ENCODE measurements at regions not wholly inside any gene's neighbourhood (a gene's known extent, or its start where the extent isn't known, plus 50 kb on each side); places are given as distances from the start of the nearest gene placed in this dataset.
"Not testable (repeated sequence)": the region's sequence is repeated elsewhere in the genome, so short reads cannot be mapped to it uniquely, and the experiment has no call there.

- peaks cover 44% of the 10 kb centered on the region for H3K4me1 Mint-ChIP-seq (ENCODE audit: unreplicated experiment)
- H3K27ac Mint-ChIP-seq = peak overlapping the region; percentile 22
- DNase-seq (ENCODE audit: extremely low spot score, unreplicated experiment) = no peak
- no peaks in the 10 kb centered on the region for H3K27me3 Mint-ChIP-seq
- H3K9me3 Mint-ChIP-seq = no peaks in the 10 kb centered on the region
- no peak overlapping the region for H3K4me3 Mint-ChIP-seq
- TF ChIP-seq, protein P1, sequence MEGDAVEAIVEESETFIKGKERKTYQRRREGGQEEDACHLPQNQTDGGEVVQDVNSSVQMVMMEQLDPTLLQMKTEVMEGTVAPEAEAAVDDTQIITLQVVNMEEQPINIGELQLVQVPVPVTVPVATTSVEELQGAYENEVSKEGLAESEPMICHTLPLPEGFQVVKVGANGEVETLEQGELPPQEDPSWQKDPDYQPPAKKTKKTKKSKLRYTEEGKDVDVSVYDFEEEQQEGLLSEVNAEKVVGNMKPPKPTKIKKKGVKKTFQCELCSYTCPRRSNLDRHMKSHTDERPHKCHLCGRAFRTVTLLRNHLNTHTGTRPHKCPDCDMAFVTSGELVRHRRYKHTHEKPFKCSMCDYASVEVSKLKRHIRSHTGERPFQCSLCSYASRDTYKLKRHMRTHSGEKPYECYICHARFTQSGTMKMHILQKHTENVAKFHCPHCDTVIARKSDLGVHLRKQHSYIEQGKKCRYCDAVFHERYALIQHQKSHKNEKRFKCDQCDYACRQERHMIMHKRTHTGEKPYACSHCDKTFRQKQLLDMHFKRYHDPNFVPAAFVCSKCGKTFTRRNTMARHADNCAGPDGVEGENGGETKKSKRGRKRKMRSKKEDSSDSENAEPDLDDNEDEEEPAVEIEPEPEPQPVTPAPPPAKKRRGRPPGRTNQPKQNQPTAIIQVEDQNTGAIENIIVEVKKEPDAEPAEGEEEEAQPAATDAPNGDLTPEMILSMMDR (conservative IDR thresholded peaks at IDR 0.05) = no peak
- no peaks in the 10 kb centered on the region for H3K36me3 Mint-ChIP-seq
These were observed 559.9 kb upstream of the ID2 start for GRCh38 chr2:8121826-8122513.

GRCh38 chr2:8122520-8122919 is 559.3 kb upstream of the ID2 start:
- DNase-seq (ENCODE audit: extremely low spot score, unreplicated experiment) = no peak
- H3K27ac Mint-ChIP-seq = no peak overlapping the region

DNA sequence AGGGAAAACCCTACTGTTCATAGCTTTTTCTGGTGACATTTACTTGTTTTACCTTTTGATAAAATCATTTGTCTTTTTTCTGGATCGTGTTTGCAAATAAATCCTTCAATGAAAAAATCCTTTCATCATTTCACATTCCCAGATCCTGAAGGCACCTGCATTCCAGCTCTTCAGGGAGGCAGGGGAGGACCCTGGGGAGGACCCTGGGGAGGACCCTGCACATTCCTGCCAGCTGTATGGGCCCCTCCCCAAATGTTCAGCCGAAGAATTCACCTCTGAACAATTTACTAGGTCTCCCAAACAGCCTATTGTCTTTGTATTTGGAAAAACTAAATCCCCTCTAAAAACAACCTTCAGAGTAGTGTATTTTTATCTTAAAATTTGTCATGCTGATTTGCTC is 558.4 kb upstream of the ID2 start:
- Mint-ChIP-seq H3K36me3 (peaks cover under 1% of the 10 kb centered on the region), H3K27ac (no peak overlapping the region), H3K4me1 (ENCODE audit: unreplicated experiment) (peaks cover 37% of the 10 kb centered on the region), H3K4me3 (no peak overlapping the region), H3K9me3 (no peaks in the 10 kb centered on the region), H3K27me3 (no peaks in the 10 kb centered on the region)
- TF ChIP-seq, protein P1 (conservative IDR thresholded peaks at IDR 0.05) = no peak
- no peak for DNase-seq (ENCODE audit: extremely low spot score, unreplicated experiment)

More at GRCh38 chr2:8122520-8122919, 559.3 kb upstream of the ID2 start:
- H3K36me3 Mint-ChIP-seq = no peaks in the 10 kb centered on the region
- H3K27me3 Mint-ChIP-seq = no peaks in the 10 kb centered on the region
- TF ChIP-seq, protein P1 (conservative IDR thresholded peaks at IDR 0.05) = no peak
- no peak overlapping the region for H3K4me3 Mint-ChIP-seq
- H3K4me1 Mint-ChIP-seq (ENCODE audit: unreplicated experiment) = peaks cover 44% of the 10 kb centered on the region
- no peaks in the 10 kb centered on the region for H3K9me3 Mint-ChIP-seq

DNA sequence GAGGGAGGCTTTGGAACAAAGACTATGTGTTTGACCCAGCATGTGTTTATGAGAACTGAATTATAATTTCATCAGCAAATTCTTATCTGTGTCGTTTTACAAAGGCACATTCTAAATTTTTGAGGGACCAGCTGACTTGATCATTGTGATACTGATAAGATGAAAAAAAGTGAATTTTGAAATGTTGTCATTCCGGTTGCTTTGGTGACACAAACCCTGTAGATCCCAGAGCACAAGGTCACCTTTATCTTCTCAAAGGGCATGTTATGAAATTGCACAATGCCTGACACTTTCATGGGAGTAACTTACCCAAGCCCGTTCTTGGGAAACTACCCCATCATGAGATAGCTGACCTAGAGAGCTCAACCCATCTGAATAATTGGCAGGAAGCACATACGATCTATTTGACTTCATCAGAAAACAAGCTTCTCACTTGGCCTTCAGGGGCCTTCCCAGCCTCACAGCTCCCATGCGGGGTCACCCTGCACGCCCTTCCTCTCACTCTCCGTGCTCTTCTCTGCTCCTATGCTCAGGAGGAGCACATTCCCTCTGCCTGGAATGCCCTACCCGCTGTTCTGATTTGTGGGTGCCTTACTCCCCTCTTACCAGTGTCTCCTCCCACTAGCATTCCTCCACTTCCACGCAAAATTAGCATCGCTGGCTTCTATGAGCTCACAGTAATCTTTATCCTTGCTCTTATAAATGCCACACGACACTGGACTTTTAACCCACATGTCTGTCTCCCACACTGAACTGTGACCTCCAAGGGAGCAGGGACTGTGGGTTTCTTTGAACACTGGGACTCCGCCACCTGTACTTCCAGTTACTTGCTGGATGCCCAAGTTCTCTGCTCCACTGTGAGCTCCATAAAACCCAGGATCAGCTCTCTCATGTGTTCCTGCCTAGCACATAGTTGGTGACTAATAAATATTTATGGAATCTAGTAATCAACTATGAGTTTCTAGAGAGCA is 555.8 kb upstream of the ID2 start:
- H3K36me3 Mint-ChIP-seq = peaks cover 4% of the 10 kb centered on the region
- no peaks in the 10 kb centered on the region for H3K9me3 Mint-ChIP-seq
- H3K27ac Mint-ChIP-seq = no peak overlapping the region
- no peaks in the 10 kb centered on the region for H3K27me3 Mint-ChIP-seq
- no peak for DNase-seq (ENCODE audit: extremely low spot score, unreplicated experiment)
- H3K4me1 Mint-ChIP-seq (ENCODE audit: unreplicated experiment) = peaks cover 11% of the 10 kb centered on the region
- TF ChIP-seq, protein P1 (conservative IDR thresholded peaks at IDR 0.05) = no peak
- no peak overlapping the region for H3K4me3 Mint-ChIP-seq

DNA sequence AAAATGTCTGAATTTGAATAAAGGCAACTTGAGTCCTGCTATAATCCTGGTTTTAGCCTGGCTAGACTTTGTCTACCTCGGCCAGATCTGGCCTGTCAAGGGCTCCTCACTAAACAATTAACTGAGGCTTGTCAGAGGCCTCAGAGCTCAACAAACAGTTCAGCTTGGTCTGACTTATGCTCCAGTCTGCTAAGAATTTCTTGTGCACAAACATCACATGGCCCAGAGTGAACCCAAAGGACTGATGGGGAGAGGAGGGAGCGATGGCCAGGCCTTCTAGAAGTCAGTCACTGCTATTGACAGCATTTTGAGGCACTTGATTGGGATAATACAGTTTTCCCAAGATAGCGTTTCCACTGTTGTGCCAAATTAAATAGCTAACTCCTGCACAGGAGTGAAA is 555.1 kb upstream of the ID2 start:
- Mint-ChIP-seq H3K9me3 (no peaks in the 10 kb centered on the region), H3K4me1 (ENCODE audit: unreplicated experiment) (peaks cover 11% of the 10 kb centered on the region), H3K36me3 (peaks cover 4% of the 10 kb centered on the region), H3K27me3 (no peaks in the 10 kb centered on the region), H3K27ac (no peak overlapping the region), H3K4me3 (no peak overlapping the region)
- no peak for DNase-seq (ENCODE audit: extremely low spot score, unreplicated experiment)
- TF ChIP-seq, protein P1 (conservative IDR thresholded peaks at IDR 0.05) = no peak

- DNase-seq (ENCODE audit: extremely low spot score, unreplicated experiment); H3K36me3 Mint-ChIP-seq; H3K4me3 Mint-ChIP-seq; H3K27ac Mint-ChIP-seq; H3K9me3 Mint-ChIP-seq; H3K27me3 Mint-ChIP-seq: not testable (repeated sequence)
- peaks cover 36% of the 10 kb centered on the region for H3K4me1 Mint-ChIP-seq (ENCODE audit: unreplicated experiment)
These were observed 550.4 kb upstream of the ID2 start for GRCh38 chr2:8131423-8131822.

Data from type B pancreatic cell (in vitro differentiated cells).